ENCODE measurements at regions not wholly inside any gene's neighbourhood (a gene's known extent, or its start where the extent isn't known, plus 50 kb on each side); places are given as distances from the start of the nearest gene placed in this dataset.

DNA sequence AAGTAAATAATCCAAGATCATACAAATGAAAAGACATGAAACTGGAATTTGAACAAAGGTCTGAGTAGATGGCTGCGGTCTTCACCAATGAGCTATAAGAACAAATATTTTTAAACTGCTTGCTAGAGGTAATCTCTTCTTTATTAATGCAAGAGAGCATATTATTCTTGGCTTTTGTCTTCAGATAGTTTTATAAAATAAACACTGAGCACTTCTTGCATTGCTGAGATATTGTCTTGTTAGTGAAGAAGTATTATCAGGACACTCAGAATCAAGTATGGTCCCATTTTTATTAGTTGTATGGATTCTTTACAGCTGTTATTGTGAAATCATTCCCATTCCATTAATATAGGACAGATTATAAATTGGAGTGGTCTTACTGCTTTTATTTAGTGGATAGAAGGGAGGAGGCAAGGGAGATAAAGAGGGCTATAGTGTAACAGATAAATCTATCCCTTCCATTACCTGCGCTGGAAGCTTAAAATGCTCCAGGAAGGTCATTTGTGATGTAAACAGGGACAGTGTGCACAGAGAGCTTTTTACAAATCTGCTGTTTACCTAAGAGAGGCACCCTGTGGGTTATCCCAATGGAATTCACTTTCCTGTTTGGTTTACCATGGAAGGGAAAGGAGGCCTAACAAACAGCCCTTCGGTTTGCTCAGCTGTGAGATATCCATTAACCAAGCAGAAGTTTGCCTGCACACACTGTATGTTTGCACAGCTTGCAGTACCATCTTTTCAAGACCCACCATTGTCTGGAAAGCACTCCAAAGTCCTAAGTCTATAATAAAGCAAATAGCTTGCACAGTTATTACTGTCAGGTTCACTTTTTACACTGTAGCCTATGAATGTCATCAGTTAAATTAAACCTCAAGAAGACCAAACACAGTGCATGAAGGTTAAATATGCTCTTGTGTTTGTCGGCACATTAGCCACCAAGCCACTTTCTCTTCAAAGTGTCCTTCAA is 347.7 kb upstream of the TGFBR2 start:
- TF ChIP-seq ZFX (IDR thresholded peaks at IDR 0.05; ENCODE audit: borderline replicate concordance) = no peak
- TF ChIP-seq, protein P1, sequence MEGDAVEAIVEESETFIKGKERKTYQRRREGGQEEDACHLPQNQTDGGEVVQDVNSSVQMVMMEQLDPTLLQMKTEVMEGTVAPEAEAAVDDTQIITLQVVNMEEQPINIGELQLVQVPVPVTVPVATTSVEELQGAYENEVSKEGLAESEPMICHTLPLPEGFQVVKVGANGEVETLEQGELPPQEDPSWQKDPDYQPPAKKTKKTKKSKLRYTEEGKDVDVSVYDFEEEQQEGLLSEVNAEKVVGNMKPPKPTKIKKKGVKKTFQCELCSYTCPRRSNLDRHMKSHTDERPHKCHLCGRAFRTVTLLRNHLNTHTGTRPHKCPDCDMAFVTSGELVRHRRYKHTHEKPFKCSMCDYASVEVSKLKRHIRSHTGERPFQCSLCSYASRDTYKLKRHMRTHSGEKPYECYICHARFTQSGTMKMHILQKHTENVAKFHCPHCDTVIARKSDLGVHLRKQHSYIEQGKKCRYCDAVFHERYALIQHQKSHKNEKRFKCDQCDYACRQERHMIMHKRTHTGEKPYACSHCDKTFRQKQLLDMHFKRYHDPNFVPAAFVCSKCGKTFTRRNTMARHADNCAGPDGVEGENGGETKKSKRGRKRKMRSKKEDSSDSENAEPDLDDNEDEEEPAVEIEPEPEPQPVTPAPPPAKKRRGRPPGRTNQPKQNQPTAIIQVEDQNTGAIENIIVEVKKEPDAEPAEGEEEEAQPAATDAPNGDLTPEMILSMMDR (IDR thresholded peaks at IDR 0.05) = no peak

DNA sequence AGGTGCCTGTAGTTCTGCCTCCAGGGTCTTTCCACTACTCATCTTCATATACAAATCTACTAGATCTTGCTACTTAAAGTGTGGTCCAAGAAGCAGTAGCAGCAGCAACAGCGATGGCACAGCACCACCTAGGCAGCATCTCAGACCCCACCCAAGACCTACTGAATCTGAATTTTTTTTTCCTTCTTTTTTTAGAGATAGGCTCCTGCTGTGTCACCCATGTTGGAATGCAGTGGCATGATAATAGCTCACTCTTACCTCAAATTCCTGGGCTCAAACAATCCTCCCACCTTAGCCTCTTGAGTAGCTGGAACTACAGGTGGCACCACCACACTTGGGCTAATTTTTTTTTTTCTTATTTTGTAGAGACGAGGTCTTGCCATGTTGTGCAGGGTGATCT is 346.7 kb upstream of the TGFBR2 start:
- no peak for TF ChIP-seq ZFX (IDR thresholded peaks at IDR 0.05; ENCODE audit: borderline replicate concordance)
- TF ChIP-seq, protein P1 (IDR thresholded peaks at IDR 0.05) = no peak
- H3K27ac ChIP-seq = peak overlapping the region; percentile 34

More for the DNA sequence above, 347.7 kb upstream of the TGFBR2 start:
- H3K27ac ChIP-seq = peak overlapping the region; percentile 34

DNA sequence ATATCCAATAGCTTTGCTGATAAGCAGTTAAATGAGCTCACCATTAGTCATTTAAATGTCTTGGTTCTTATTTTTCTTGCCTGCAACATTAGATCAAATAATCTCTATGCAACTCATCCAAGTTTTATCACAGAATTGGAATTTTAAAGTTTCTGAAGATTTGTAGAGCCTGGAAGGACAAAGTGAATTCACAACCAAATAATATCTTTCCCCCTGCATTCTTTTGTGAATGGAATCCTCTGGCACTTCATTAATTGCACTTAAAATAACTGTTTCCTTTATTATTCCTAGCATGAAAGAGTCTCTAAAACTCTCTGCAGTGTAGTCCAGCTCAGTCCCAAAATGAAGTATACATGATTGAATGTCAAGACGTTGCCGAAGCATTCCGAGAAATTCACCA is 345.6 kb upstream of the TGFBR2 start:
- no peak for TF ChIP-seq ZFX (IDR thresholded peaks at IDR 0.05; ENCODE audit: borderline replicate concordance)
- TF ChIP-seq, protein P1 (IDR thresholded peaks at IDR 0.05) = no peak
- H3K27ac ChIP-seq = no peak overlapping the region

DNA sequence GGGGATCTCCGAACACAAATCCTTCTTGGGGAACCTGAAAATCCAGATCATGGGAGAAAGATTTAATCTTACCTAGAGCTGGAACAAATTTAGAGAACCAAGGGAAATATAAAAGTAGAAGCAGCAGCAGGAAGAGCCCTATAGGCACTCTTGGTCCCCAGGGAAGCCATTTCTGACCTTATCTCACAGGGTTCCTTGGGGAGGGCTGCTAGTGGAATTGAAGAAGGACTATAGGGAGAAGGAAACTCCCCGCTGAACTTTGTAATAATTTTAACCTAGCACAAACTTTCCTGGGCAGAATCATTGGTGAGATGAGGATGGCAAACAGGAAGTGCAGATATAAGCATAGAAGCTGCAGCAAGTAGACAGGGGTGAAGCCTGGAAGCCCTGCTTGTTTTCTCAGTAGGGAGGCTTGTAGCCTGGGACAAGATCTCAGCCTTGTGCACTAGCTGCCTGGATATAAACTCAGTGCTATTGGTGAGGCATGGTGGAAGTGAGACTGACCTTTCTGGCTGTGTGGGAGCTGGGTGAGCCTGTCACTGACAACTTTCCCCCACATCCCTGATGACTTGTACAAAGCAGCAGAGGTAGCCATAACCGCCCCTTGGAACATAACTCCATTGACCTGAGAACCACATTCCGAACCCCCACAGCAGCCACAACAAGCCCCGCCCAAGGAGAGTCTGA is 343.0 kb upstream of the TGFBR2 start:
- no peak overlapping the region for H3K27ac ChIP-seq
- TF ChIP-seq, protein P1 (IDR thresholded peaks at IDR 0.05) = no peak
- TF ChIP-seq ZFX (IDR thresholded peaks at IDR 0.05; ENCODE audit: borderline replicate concordance) = no peak

DNA sequence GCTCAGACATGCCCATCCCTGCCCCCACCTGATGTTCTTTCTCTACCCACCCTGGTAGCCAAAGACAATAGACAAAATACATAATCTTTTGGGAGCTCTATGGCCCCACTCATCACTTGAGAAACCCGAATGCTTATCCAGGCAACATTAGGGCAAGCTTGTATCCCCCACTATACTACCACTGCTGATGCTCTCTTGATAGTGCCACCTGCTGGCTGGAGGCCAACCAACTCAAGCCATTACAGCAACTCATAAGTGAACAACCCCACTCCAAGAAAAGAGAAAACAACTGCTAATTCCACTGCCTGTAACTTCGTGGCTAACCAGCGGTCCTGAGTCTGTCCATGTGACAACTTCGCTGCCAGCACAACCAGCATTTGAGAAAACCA is 342.5 kb upstream of the TGFBR2 start:
- TF ChIP-seq ZFX (IDR thresholded peaks at IDR 0.05; ENCODE audit: borderline replicate concordance) = no peak
- TF ChIP-seq, protein P1 (IDR thresholded peaks at IDR 0.05) = peak; percentile 33; the same call in 1 of the 2 replicates
- no peak overlapping the region for H3K27ac ChIP-seq

DNA sequence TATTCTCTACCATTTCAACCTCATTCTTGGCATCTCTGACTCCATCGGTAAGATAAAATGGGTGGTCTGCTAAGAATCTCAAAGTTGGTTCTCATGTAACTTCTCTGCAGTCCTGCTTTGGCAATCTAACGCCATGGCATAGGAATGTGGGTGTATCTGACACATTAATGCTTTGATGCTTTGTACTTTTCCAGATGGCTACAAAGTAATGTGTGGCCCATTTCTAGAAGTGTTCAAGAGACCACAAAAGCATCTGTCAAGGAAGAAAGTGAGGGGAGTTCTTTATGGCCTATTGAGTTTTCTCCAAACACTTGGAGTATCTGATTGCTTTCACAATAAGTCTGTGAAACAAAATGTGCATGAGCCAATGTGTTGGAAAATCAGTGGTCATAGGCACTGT is 339.9 kb upstream of the TGFBR2 start:
- H3K27ac ChIP-seq = no peak overlapping the region
- TF ChIP-seq ZFX (IDR thresholded peaks at IDR 0.05; ENCODE audit: borderline replicate concordance) = no peak
- TF ChIP-seq, protein P1 (IDR thresholded peaks at IDR 0.05) = no peak

DNA sequence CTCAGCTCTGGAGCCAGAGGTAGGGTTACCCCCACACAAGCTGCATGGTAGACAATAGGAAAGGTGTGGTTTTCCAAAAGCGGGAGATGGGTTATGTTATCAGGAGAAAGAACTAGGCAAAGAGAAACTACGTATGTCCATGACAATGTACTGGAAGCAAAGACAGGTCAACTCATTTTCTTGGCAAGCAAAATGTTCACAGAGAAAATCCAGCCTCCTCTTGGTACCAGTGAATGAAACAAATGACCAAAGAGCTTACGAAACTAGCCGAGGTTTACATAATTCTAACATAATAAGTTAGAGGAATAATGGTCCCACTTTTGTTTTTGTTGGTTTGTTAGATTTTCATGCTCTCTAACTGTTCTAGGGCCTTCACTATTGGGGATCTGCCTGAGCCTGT is 338.1 kb upstream of the TGFBR2 start:
- no peak overlapping the region for H3K27ac ChIP-seq
- TF ChIP-seq ZFX (IDR thresholded peaks at IDR 0.05; ENCODE audit: borderline replicate concordance) = no peak
- TF ChIP-seq, protein P1 (IDR thresholded peaks at IDR 0.05) = no peak

All from 22Rv1 (cell line).